ENCODE measurements at regions not wholly inside any gene's neighbourhood (a gene's known extent, or its start where the extent isn't known, plus 50 kb on each side); places are given as distances from the start of the nearest gene placed in this dataset.

GRCh38 chr2:106606652-106607051, 119.5 kb downstream of the CD8B2 start:
- no peaks in the 10 kb centered on the region for H3K4me1 Mint-ChIP-seq (ENCODE audit: low read depth)
- peaks cover 4% of the 10 kb centered on the region for H3K27me3 Mint-ChIP-seq (ENCODE audit: low read depth)
- H3K9me3 Mint-ChIP-seq: no peaks in the 10 kb centered on the region
- H3K4me3 Mint-ChIP-seq: no peak overlapping the region
- H3K36me3 Mint-ChIP-seq (ENCODE audit: low read depth): no peaks in the 10 kb centered on the region
- DNase-seq (ENCODE audit: low spot score): no peak
- H3K27ac Mint-ChIP-seq: no peak overlapping the region

DNA sequence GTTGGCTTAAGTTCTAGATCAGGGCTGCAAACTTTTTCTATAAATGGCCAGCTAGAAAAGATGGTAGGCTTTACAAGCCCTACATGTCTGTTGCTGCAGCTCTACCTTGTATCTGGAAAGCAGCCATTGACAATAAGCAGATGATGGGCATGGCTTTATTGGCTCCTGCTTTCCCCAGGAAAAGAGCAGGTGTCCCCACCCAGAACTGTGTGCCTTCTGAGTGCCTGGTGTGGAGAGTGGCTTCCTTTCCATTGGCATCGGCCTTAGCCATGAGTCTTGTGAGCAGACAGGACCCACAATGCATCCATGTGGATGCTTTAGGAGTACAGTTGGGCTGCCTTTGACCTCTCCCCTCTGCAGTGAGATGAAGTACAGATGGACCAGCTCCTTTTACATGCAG, 120.2 kb downstream of the CD8B2 start:
- Mint-ChIP-seq H3K4me3 (no peak overlapping the region), H3K4me1 (ENCODE audit: low read depth) (no peaks in the 10 kb centered on the region), H3K27ac (no peak overlapping the region), H3K36me3 (ENCODE audit: low read depth) (no peaks in the 10 kb centered on the region), H3K9me3 (no peaks in the 10 kb centered on the region), H3K27me3 (ENCODE audit: low read depth) (peaks cover 4% of the 10 kb centered on the region)
- no peak for DNase-seq (ENCODE audit: low spot score)

- H3K9me3 Mint-ChIP-seq: no peaks in the 10 kb centered on the region
- no peaks in the 10 kb centered on the region for H3K4me1 Mint-ChIP-seq (ENCODE audit: low read depth)
- H3K27ac Mint-ChIP-seq: no peak overlapping the region
- DNase-seq (ENCODE audit: low spot score): no peak
- no peaks in the 10 kb centered on the region for H3K36me3 Mint-ChIP-seq (ENCODE audit: low read depth)
- H3K4me3 Mint-ChIP-seq: no peak overlapping the region
- peaks cover 4% of the 10 kb centered on the region for H3K27me3 Mint-ChIP-seq (ENCODE audit: low read depth)
Measured at GRCh38 chr2:106609780-106610179, 122.6 kb downstream of the CD8B2 start.

DNA sequence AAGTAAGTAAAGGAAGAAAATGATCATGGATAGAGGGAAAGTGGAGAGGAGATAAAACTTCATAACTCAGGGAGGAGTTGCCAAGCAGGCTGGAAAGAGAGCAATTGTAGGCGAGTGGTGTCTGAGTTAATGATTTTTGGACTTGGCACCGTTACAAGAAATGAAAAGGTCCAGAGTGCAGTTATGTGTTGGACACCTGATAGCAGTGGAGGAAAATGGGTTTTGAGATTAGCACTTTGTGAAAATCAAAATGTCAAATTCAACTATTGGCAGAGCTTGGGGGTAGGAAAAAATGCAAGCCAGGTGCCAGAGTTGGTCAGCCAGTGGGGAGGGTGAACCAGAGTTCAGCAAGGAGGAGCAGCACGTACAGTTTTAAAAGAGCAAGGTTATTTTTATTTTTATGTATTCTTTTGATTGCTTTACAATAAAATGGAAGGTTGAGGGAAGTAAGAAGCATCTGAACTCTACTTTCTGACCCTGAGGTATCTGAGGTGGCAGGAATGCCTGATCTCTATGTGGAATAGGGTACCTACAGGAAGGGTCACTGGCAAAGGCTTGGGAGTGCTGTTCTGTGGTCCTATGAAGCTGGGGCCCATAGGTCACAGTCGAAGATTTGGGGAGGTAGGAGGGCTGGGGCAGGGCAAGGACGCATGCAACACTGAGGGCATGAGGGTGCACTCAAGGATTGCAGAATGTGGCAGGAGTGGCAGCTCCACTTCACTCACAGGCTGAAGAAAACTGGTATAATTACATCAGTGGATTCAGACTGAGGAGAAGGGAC, 127.5 kb downstream of the CD8B2 start:
- Mint-ChIP-seq H3K4me3 (no peak overlapping the region), H3K27me3 (ENCODE audit: low read depth) (no peaks in the 10 kb centered on the region), H3K36me3 (ENCODE audit: low read depth) (no peaks in the 10 kb centered on the region), H3K27ac (no peak overlapping the region), H3K4me1 (ENCODE audit: low read depth) (no peaks in the 10 kb centered on the region), H3K9me3 (no peaks in the 10 kb centered on the region)
- no peak for DNase-seq (ENCODE audit: low spot score)

- DNase-seq (ENCODE audit: low spot score): no peak
- H3K27me3 Mint-ChIP-seq (ENCODE audit: low read depth): no peaks in the 10 kb centered on the region
- H3K4me1 Mint-ChIP-seq (ENCODE audit: low read depth): no peaks in the 10 kb centered on the region
- H3K27ac Mint-ChIP-seq: no peak overlapping the region
- H3K4me3 Mint-ChIP-seq: no peak overlapping the region
- H3K36me3 Mint-ChIP-seq (ENCODE audit: low read depth): no peaks in the 10 kb centered on the region
- H3K9me3 Mint-ChIP-seq: no peaks in the 10 kb centered on the region
Measured at GRCh38 chr2:106618614-106619013, 131.4 kb downstream of the CD8B2 start.

- H3K4me3 Mint-ChIP-seq: no peak overlapping the region
- H3K4me1 Mint-ChIP-seq (ENCODE audit: low read depth): no peaks in the 10 kb centered on the region
- no peaks in the 10 kb centered on the region for H3K36me3 Mint-ChIP-seq (ENCODE audit: low read depth)
- DNase-seq (ENCODE audit: low spot score): no peak
- no peak overlapping the region for H3K27ac Mint-ChIP-seq
- H3K27me3 Mint-ChIP-seq (ENCODE audit: low read depth): no peaks in the 10 kb centered on the region
- H3K9me3 Mint-ChIP-seq: peaks cover 6% of the 10 kb centered on the region
Measured at GRCh38 chr2:106623456-106623855, 136.3 kb downstream of the CD8B2 start.

DNA sequence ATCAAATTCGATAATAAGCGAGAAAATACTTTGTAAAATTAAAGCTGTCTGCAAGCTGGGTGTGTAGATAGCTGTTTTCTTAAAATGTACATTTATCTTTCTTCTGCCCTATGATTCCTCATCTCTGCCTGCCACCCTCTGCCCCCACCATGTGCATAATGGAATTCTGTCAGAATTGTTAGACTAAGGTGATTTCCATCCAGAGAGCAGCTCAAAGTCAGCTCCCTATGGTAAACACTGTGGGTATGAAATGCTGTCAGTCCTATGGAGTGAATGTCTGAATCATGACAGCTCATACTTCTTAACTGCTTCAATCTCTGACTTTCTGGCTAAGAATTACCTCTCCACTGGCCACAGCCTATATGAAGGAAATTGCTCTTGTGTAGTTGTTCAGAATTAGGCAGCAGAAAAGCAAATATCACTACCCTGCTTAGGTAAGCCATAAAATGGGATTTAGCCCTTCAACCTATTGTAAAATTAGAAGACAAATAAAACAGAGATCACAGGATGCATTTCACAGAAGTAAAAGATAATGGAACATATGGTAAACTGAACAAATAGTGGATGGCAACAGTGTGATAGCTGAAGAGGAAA, 137.7 kb downstream of the CD8B2 start:
- DNase-seq (ENCODE audit: low spot score): no peak

GRCh38 chr2:106628377-106628776, 141.2 kb downstream of the CD8B2 start:
- no peak overlapping the region for H3K4me3 Mint-ChIP-seq
- no peak overlapping the region for H3K27ac Mint-ChIP-seq
- H3K4me1 Mint-ChIP-seq (ENCODE audit: low read depth): no peaks in the 10 kb centered on the region
- no peaks in the 10 kb centered on the region for H3K27me3 Mint-ChIP-seq (ENCODE audit: low read depth)
- H3K36me3 Mint-ChIP-seq (ENCODE audit: low read depth): no peaks in the 10 kb centered on the region
- DNase-seq (ENCODE audit: low spot score): no peak
- H3K9me3 Mint-ChIP-seq: peaks cover 8% of the 10 kb centered on the region

More for the DNA sequence above, 137.7 kb downstream of the CD8B2 start:
- Mint-ChIP-seq H3K4me3 (no peak overlapping the region), H3K36me3 (ENCODE audit: low read depth) (no peaks in the 10 kb centered on the region), H3K27me3 (ENCODE audit: low read depth) (no peaks in the 10 kb centered on the region), H3K27ac (no peak overlapping the region), H3K4me1 (ENCODE audit: low read depth) (no peaks in the 10 kb centered on the region), H3K9me3 (peaks cover 8% of the 10 kb centered on the region)

DNA sequence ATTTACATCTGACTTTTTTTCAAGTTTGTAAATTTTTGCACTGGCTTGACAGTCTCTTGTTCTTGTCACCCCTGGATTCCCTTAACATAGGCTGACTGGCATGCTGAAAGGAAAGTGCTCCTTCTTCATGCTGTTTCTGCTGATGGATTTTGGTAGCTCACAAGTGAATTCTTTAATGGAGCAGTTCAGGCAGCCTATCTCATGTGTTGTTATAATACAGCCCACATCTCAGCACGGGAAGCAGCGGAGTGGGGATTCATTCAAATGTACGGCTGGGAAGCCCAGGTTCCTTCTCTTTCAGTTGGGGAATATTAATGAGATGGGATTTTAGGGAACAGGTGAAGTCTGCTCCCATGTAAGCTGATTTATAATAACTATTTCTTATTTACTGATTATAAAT, 142.8 kb downstream of the CD8B2 start:
- H3K27me3 Mint-ChIP-seq (ENCODE audit: low read depth): no peaks in the 10 kb centered on the region
- H3K27ac Mint-ChIP-seq: no peak overlapping the region
- no peaks in the 10 kb centered on the region for H3K36me3 Mint-ChIP-seq (ENCODE audit: low read depth)
- DNase-seq (ENCODE audit: low spot score): no peak
- H3K4me3 Mint-ChIP-seq: no peak overlapping the region
- no peaks in the 10 kb centered on the region for H3K4me1 Mint-ChIP-seq (ENCODE audit: low read depth)
- H3K9me3 Mint-ChIP-seq: peaks cover 8% of the 10 kb centered on the region

DNA sequence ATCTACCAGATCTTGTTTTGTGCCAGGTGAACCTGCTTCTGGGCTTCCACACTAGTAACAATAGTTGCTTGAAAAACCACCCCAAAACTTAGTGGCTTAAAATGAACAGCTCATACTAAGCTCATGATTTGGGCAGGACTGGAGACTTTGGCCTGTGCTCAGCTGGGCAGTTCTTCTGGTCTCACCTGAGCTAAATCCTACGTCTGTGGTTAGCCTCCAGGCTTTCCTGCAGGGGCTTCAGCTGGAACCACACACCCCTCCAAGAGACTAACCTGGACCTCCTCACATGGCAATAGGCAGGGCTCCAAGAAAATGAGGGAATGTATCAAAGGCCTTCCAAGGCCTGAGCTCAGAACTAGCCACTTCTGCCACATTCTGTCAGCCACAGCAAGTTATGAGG, 144.1 kb downstream of the CD8B2 start:
- H3K4me1 Mint-ChIP-seq (ENCODE audit: low read depth): no peaks in the 10 kb centered on the region
- H3K9me3 Mint-ChIP-seq: peaks cover 8% of the 10 kb centered on the region
- no peaks in the 10 kb centered on the region for H3K36me3 Mint-ChIP-seq (ENCODE audit: low read depth)
- no peak overlapping the region for H3K4me3 Mint-ChIP-seq
- H3K27me3 Mint-ChIP-seq (ENCODE audit: low read depth): no peaks in the 10 kb centered on the region
- H3K27ac Mint-ChIP-seq: no peak overlapping the region
- DNase-seq (ENCODE audit: low spot score): no peak

DNA sequence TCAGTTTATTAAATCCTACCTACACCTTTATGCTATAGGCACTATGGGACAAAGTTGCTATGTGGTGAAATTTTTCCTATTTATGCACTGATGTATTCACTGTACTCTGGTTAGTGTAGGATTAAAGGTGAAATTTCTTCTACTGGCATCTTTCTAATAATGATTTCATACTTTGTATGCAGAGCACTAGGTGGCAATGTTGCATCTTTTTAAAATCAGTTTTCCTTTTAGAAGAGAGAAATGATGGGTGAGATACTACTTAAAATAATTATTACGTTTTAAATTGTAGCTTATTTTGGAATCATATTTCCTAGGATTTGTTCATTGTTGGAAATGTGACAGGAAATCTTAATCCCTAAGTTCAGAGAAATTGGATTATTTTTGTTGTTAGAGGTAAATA, 150.9 kb downstream of the CD8B2 start:
- Mint-ChIP-seq H3K4me3 (no peak overlapping the region), H3K27ac (no peak overlapping the region), H3K36me3 (ENCODE audit: low read depth) (no peaks in the 10 kb centered on the region), H3K9me3 (no peaks in the 10 kb centered on the region), H3K27me3 (ENCODE audit: low read depth) (no peaks in the 10 kb centered on the region), H3K4me1 (ENCODE audit: low read depth) (no peaks in the 10 kb centered on the region)
- no peak for DNase-seq (ENCODE audit: low spot score)

DNA sequence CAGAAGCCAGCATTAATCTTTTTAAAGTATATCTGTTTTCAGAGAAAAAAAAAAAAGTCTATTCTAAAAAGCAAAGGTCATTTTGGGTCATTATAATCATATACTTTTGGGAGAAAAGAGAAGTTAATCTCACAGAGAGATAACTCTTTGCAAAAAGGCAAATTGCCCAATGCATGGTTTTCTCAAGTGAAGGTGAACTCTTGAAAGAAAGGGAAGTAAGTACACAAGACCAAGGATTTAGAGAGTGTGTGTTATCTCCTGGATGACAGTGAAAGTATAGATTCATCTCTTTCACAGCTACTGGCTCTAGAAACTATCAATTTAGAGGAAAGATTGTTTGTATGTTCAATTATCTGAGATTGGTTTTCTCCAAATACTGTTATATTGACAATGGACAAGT, 151.4 kb downstream of the CD8B2 start:
- Mint-ChIP-seq H3K36me3 (ENCODE audit: low read depth) (no peaks in the 10 kb centered on the region), H3K9me3 (no peaks in the 10 kb centered on the region), H3K27ac (no peak overlapping the region), H3K4me3 (no peak overlapping the region), H3K27me3 (ENCODE audit: low read depth) (no peaks in the 10 kb centered on the region), H3K4me1 (ENCODE audit: low read depth) (no peaks in the 10 kb centered on the region)
- no peak for DNase-seq (ENCODE audit: low spot score)

GRCh38 chr2:106642679-106643078, 155.5 kb downstream of the CD8B2 start:
- Mint-ChIP-seq H3K9me3 (no peaks in the 10 kb centered on the region), H3K36me3 (ENCODE audit: low read depth) (no peaks in the 10 kb centered on the region), H3K4me1 (ENCODE audit: low read depth) (no peaks in the 10 kb centered on the region), H3K27ac (no peak overlapping the region), H3K4me3 (no peak overlapping the region), H3K27me3 (ENCODE audit: low read depth) (no peaks in the 10 kb centered on the region)
- no peak for DNase-seq (ENCODE audit: low spot score)

GRCh38 chr2:106644623-106645022, 157.5 kb downstream of the CD8B2 start:
- Mint-ChIP-seq H3K4me3 (no peak overlapping the region), H3K4me1 (ENCODE audit: low read depth) (no peaks in the 10 kb centered on the region), H3K36me3 (ENCODE audit: low read depth) (no peaks in the 10 kb centered on the region), H3K9me3 (no peaks in the 10 kb centered on the region), H3K27ac (no peak overlapping the region), H3K27me3 (ENCODE audit: low read depth) (no peaks in the 10 kb centered on the region)
- no peak for DNase-seq (ENCODE audit: low spot score)

GRCh38 chr2:106646605-106647004, 159.4 kb downstream of the CD8B2 start:
- Mint-ChIP-seq H3K27ac (no peak overlapping the region), H3K4me3 (no peak overlapping the region), H3K9me3 (no peaks in the 10 kb centered on the region), H3K4me1 (ENCODE audit: low read depth) (no peaks in the 10 kb centered on the region), H3K36me3 (ENCODE audit: low read depth) (no peaks in the 10 kb centered on the region), H3K27me3 (ENCODE audit: low read depth) (no peaks in the 10 kb centered on the region)
- no peak for DNase-seq (ENCODE audit: low spot score)
